ENCODE measurements at regions not wholly inside any gene's neighbourhood (a gene's known extent, or its start where the extent isn't known, plus 50 kb on each side); places are given as distances from the start of the nearest gene placed in this dataset.

- H2AK9ac ChIP-seq (replicated peaks; ENCODE audit: low read depth, low read length, poor library complexity), result no peak overlapping the region
- ATAC-seq (ENCODE audit: low read depth) (no peak), DNase-seq (no peak)
- H3K4me3 ChIP-seq (ENCODE audit: insufficient read depth, low read depth, low read length), result no peak overlapping the region
- no peak overlapping the region for H2BK120ac ChIP-seq (ENCODE audit: low read depth, low read length)
- H3K18ac ChIP-seq (ENCODE audit: low read depth, low read length), result no peak overlapping the region
- no peak overlapping the region for H3K9ac ChIP-seq (ENCODE audit: low read depth, low read length)
- H3K23ac ChIP-seq (ENCODE audit: low read depth, low read length), result no peak overlapping the region
- dilution Hi-C loops (cut with HindIII; ENCODE audit: low sequenced_read_pairs, unreplicated experiment) (no loop called here), in situ Hi-C loops (cut with MboI; ENCODE audit: low sequenced_read_pairs) (no loop called here), intact Hi-C loops (cut with micrococcal nuclease) (no loop called here)
- H3K56ac ChIP-seq (ENCODE audit: extremely low read depth, insufficient read depth, low read length), result no peak overlapping the region
- no peak overlapping the region for H2BK15ac ChIP-seq (ENCODE audit: low read depth, low read length)
- no peak overlapping the region for H4K5ac ChIP-seq (ENCODE audit: low read depth, low read length)
- H3K36me3 ChIP-seq (ENCODE audit: control insufficient read depth, insufficient read depth, low read length), result no peaks in the 10 kb centered on the region
- no peak overlapping the region for H4K91ac ChIP-seq (ENCODE audit: insufficient read depth, low read depth, low read length)
- H3K79me1 ChIP-seq (ENCODE audit: low read depth in 1 of 2, low read length in 2 of 2), result no peaks in the 10 kb centered on the region
- H4K8ac ChIP-seq (ENCODE audit: low read depth in 2 of 2, low read length in 2 of 2), result no peak overlapping the region
- H2BK5ac ChIP-seq (ENCODE audit: low read depth, low read length, poor library complexity, severe bottlenecking), result no peak overlapping the region
- ChIA-PET POLR2A (ENCODE audit: unreplicated experiment) (no interaction called here), CTCF (no interaction called here)
- no peaks in the 10 kb centered on the region for H3K4me1 ChIP-seq (ENCODE audit: control insufficient read depth, insufficient read depth, low read length)
- no peaks in the 10 kb centered on the region for H4K20me1 ChIP-seq (ENCODE audit: insufficient read depth, low read length)
- H3K4ac ChIP-seq (ENCODE audit: low read depth, low read length), result no peak overlapping the region
- H3K14ac ChIP-seq (replicated peaks; ENCODE audit: low read depth, low read length), result no peak overlapping the region
- H3K4me2 ChIP-seq (ENCODE audit: low read depth, low read length), result no peak overlapping the region
- H2AK5ac ChIP-seq (ENCODE audit: low read depth, low read length), result no peak overlapping the region
- no peak overlapping the region for H3K27ac ChIP-seq (ENCODE audit: insufficient read depth, low read length)
- no peak overlapping the region for H2BK20ac ChIP-seq (ENCODE audit: low read depth, low read length)
- BruUV-seq (replicated peaks), result no TSS peak
- H2AFZ ChIP-seq (replicated peaks; ENCODE audit: low read length, poor library complexity), result no peak overlapping the region
- WGBS, 2 experiments (ENCODE audit: extremely low coverage in 2 of 2, insufficient read length in 1 of 2), result 40% methylated on average over 2 of the region's 7 CpGs; no CpG with 5 or more reads in 1 of the 2 experiments
- H3K9me1 ChIP-seq (ENCODE audit: insufficient read depth, low read length), result no peaks in the 10 kb centered on the region
- no peaks in the 10 kb centered on the region for H3K27me3 ChIP-seq (ENCODE audit: control insufficient read depth, insufficient read depth, low read length)
- H3K9me3 ChIP-seq (ENCODE audit: control insufficient read depth, insufficient read depth, low read length), result peaks cover 54% of the 10 kb centered on the region
- TF ChIP-seq USF2 (IDR thresholded peaks at IDR 0.05; ENCODE audit: low read depth, low read length) (no peak), RCOR1 (IDR thresholded peaks at IDR 0.05; ENCODE audit: insufficient replicate concordance, low read length) (no peak), RAD21 (IDR thresholded peaks at IDR 0.05; ENCODE audit: low read length) (no peak), ELK1 (IDR thresholded peaks at IDR 0.05; ENCODE audit: borderline replicate concordance, low read depth, low read length) (no peak), RFX5 (IDR thresholded peaks at IDR 0.05; ENCODE audit: low read depth, low read length) (no peak), MAZ (IDR thresholded peaks at IDR 0.05; ENCODE audit: borderline replicate concordance, low read depth, low read length) (no peak), CEBPB (IDR thresholded peaks at IDR 0.05; ENCODE audit: low read depth, low read length) (no peak), FOS (IDR thresholded peaks at IDR 0.05; ENCODE audit: low read depth, low read length) (no peak), POLR2A (IDR thresholded peaks at IDR 0.05; ENCODE audit: low read depth, low read length) (no peak), CHD1 (IDR thresholded peaks at IDR 0.05; ENCODE audit: low read depth, low read length) (no peak), MXI1 (IDR thresholded peaks at IDR 0.05; ENCODE audit: borderline replicate concordance, low read depth, low read length) (no peak), NFE2L2 (IDR thresholded peaks at IDR 0.05; ENCODE audit: low read depth, low read length) (no peak), SMC3 (IDR thresholded peaks at IDR 0.05; ENCODE audit: low read depth, low read length) (no peak)
Measured at GRCh38 chr10:130745821-130746220, 565.7 kb downstream of the TCERG1L start.
